K562 (cell line): ENCODE measurements at regions not wholly inside any gene's neighbourhood (a gene's known extent, or its start where the extent isn't known, plus 50 kb on each side); places are given as distances from the start of the nearest gene placed in this dataset.

Source experiments
- CHD1 ChIP-seq: fragments of 200-600 bp; sonication (generic); IDR thresholded peaks from one replicate; pipeline ENCODE4 v1.6.1; 2012; ENCODE audit warnings: mild to moderate bottlenecking, moderate library complexity, low read length, inconsistent platforms
- CTCF ChIP-seq, 3 experiments: IDR thresholded peaks in 2 of 3; conservative IDR thresholded peaks in 1 of 3; 2 replicates each; pipeline ENCODE4 v1.5.1; 2011 to 2012; ENCODE audit warnings: low read length in 3 of 3, mild to moderate bottlenecking in 3 of 3, control low read depth in 2 of 3, improper control_type of control experiment in 1 of 3, inconsistent platforms in 1 of 3, low read depth in 1 of 3, mixed read lengths in 1 of 3, moderate library complexity in 1 of 3; ENCODE audit not compliant: insufficient read depth in 2 of 3
- HDAC1 ChIP-seq, 2 experiments: fragments of 450-650 bp; IDR thresholded peaks; 2 replicates each; pipeline ENCODE4 v1.6.1; 2016 to 2017; ENCODE audit warnings: inconsistent platforms in 1 of 2, mild to moderate bottlenecking in 1 of 2, moderate library complexity in 1 of 2
- HDGF ChIP-seq: fragments of 450-650 bp; IDR thresholded peaks from 2 replicates; pipeline ENCODE4 v1.6.1; 2016
- NRF1 ChIP-seq, 2 experiments: fragments of 450-650 bp; IDR thresholded peaks in 1 of 2; conservative IDR thresholded peaks in 1 of 2; 2 replicates each; pipeline ENCODE4 v1.6.1; 2014; ENCODE audit warnings: mild to moderate bottlenecking in 2 of 2
- POLR2A ChIP-seq: fragments of 450-650 bp; conservative IDR thresholded peaks from 2 replicates; pipeline ENCODE4 v1.6.1; 2016
- UBTF ChIP-seq, 2 experiments: IDR thresholded peaks; 2 replicates each; pipeline ENCODE4 v1.6.1; 2012; ENCODE audit warnings: improper control_type of control experiment in 2 of 2, low read depth in 2 of 2, low read length in 2 of 2, borderline replicate concordance in 1 of 2

DNA sequence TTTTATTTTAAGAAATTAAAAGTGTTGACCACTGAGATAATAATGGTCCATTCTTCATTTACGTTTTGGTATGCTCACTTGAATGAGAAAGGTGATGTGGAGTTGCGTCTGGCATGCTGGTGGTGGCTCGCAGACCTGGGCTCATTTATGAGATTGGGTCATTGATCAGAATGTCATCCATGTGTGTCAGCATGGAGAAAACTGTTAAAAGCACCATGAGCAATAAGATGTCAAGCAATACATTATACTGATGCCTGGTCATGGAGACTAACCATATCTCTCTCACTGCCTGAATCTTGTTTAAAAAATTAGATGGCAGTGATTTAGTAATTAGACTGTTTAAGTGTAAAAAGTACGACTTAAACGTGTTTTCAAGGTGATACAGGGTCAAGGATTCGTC lies 503.4 kb upstream of the SEMA6D start:
- TF ChIP-seq HDAC1 (IDR thresholded peaks at IDR 0.05) (no peak), POLR2A (no peak), CHD1 (no peak), HDGF (no peak), UBTF (IDR thresholded peaks at IDR 0.05; ENCODE audit: borderline replicate concordance in 1 of 2, low read depth in 2 of 2, low read length in 2 of 2) (no peak), CTCF (IDR thresholded peaks at IDR 0.05 in 2 of 3, conservative IDR thresholded peaks at IDR 0.05 in 1 of 3; ENCODE audit: insufficient read depth in 2 of 3, low read depth in 1 of 3, low read length in 3 of 3) (no peak), NRF1 (conservative IDR thresholded peaks at IDR 0.05 in 1 of 2, IDR thresholded peaks at IDR 0.05 in 1 of 2) (no peak)
